Activated naive CD8-positive, alpha-beta T cell treated with anti-CD3 and anti-CD28 coated beads for 36 hours (primary cell): ENCODE measurements at regions not wholly inside any gene's neighbourhood (a gene's known extent, or its start where the extent isn't known, plus 50 kb on each side); places are given as distances from the start of the nearest gene placed in this dataset.

Experiments
- DNase-seq: peaks from one replicate; pipeline ENCODE4 v3.0.0; 2021
- H3K27ac Mint-ChIP-seq: one replicate; pipeline ENCODE4 v1.8.0; 2022; ENCODE audit warnings: mild to moderate bottlenecking, moderate library complexity, mixed read lengths
- H3K27me3 Mint-ChIP-seq: one replicate; pipeline ENCODE4 v1.8.0; 2022; ENCODE audit warnings: mild to moderate bottlenecking, mixed read lengths
- H3K36me3 Mint-ChIP-seq: one replicate; pipeline ENCODE4 v1.8.0; 2021; ENCODE audit warnings: mild to moderate bottlenecking, mixed read lengths
- H3K4me1 Mint-ChIP-seq: one replicate; pipeline ENCODE4 v1.8.0; 2021; ENCODE audit warnings: mixed read lengths
- H3K4me3 Mint-ChIP-seq: one replicate; pipeline ENCODE4 v1.8.0; 2022; ENCODE audit warnings: mild to moderate bottlenecking, moderate library complexity, mixed read lengths
- H3K9me3 Mint-ChIP-seq: one replicate; pipeline ENCODE4 v1.8.0; 2022; ENCODE audit warnings: mixed read lengths

- H3K27ac Mint-ChIP-seq, result no peak overlapping the region
- H3K4me3 Mint-ChIP-seq, result no peak overlapping the region
- peaks cover 7% of the 10 kb centered on the region for H3K4me1 Mint-ChIP-seq
- no peaks in the 10 kb centered on the region for H3K9me3 Mint-ChIP-seq
- no peaks in the 10 kb centered on the region for H3K36me3 Mint-ChIP-seq
- H3K27me3 Mint-ChIP-seq, result peaks cover 22% of the 10 kb centered on the region
- no peak for DNase-seq
These were observed 52.4 kb upstream of the IGFBP7 start for GRCh38 chr4:57162499-57163019.
